ENCODE measurements at regions not wholly inside any gene's neighbourhood (a gene's known extent, or its start where the extent isn't known, plus 50 kb on each side); places are given as distances from the start of the nearest gene placed in this dataset.

DNA sequence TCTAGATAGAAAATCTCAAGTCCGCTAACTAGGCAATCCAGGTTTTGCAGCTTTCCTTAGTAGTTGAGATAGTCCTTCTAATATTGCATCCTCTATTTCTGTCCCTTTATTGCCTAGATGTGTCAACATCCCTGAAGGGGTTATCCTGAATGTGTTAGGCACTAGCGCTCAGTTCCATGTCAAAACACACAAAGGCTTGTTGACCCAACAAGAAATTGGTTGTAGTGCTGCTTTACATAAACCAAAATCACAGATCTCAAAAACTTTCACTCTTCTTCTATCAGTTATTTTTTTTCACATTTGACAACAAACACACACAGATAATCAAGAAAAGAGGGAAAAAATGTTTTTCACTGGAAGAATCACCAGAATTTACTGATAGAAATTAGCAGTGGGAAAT, 51.4 kb upstream of the SOX2 start:
- no peak for DNase-seq (ENCODE audit: low spot score)

DNA sequence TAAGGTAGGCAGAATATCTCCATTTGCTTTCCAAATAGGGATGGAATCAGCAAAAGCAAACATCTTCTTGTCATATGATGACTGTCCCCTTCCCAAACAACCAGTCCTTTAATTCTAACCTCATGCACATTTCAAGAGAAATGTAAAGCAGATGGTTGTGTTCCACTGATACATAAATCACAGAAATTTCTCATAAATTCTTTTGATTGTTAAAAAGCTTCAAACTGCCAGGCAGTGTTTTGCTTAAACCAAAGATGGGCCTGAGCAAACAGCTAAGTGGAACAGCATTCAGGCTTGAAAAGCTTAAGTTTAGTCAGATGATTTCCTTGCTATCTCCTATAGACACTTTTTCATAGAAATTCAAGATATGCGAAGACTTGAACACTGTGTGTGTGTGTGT, 74.3 kb upstream of the SOX2 start:
- no peak for DNase-seq (ENCODE audit: low spot score)

DNA sequence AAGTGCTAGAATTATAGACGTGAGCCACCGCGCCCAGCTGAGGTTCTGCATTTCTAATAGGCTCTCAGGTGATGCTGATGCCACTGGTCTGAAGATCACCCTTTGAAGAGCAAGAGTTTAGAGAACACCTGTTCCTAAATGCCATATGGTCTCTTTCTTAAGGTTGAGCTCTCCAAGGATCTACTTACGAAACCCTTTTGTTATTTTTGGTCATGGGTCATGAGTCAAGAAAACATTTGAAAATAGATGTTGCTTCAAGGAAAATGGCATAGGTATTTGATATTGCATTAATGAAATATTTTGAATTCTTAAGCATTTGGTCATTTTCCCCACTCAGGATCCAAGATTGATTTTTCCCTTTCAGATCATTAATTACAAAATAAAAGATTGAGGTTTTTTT, 74.7 kb upstream of the SOX2 start:
- DNase-seq (ENCODE audit: low spot score) = no peak

DNA sequence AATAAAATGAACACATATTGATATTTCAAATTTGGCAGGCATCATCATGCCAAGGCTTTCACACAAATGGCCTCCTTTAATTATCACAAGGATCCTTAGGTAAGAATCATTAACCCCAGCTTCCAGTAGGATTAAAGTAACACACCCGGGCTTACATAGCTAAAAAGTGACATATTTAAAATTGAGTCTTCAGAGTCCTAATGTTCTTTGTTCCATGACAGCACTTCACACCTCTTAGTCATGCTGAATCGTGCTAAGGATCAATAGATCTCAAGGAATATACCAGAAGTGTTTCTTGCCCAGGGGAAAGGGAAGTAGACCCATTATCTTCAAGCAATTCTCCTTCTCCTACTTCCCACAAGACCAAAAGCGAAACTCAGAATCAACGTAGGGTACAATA, 76.6 kb upstream of the SOX2 start:
- DNase-seq (ENCODE audit: low spot score) = no peak

DNA sequence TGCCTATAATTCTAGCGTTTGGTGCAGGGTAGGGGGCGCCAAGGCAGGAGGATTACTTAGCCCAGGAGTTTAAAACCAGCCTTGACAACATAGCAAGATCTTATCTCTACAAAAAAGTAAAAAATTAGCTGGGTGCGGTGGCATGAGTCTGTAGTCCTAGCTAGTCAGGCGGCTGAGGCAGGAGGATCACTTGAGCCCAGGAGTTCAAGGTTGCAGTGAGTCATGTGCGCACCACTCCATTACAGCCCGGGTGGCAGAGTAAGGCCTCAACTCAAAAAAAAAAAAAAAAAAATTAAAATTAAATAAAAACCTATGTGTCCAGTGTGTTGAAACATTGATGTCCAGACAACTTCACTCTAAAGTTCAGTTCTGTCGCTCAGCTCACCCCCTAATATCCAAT, 78.2 kb upstream of the SOX2 start:
- DNase-seq (ENCODE audit: low spot score) = no peak

DNA sequence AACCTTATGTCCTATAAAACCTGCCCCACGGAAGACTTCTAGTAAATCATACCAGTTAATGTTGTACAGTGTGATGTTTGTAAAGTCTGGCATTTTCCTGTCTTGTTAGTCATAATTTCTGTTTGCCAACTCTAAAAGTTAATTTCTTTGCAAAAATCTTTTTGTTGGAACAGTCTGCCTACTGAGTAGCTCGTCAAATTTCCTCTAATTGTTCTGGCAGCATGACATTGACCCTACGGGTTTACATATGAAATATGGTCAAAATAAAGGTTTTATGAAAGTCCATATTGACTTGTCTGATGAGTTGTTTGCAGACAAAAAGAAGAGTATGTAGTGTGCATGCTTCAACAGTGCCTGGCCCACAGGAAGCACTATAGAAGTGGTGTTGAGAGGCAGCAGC, 79.8 kb upstream of the SOX2 start:
- no peak for DNase-seq (ENCODE audit: low spot score)

DNA sequence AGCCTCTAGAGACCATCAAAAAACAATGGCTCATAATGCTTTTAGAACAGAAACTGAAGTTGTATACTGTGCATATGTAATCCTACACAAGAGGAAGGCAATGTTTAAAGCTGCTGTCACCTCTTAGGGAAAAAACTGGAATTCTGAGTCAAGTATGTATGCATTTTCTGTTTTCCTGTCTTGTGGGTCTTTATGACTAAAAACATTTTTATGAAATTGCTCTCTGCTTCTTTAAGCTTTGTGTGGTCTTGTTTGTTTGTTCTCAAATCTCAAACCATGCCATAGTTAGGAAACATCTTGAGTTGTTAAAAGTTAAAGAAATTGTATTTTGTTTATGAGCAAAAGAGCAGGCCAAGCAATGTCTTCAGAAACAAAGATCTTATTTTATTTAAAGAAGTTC, 80.9 kb upstream of the SOX2 start:
- DNase-seq (ENCODE audit: low spot score) = no peak

DNA sequence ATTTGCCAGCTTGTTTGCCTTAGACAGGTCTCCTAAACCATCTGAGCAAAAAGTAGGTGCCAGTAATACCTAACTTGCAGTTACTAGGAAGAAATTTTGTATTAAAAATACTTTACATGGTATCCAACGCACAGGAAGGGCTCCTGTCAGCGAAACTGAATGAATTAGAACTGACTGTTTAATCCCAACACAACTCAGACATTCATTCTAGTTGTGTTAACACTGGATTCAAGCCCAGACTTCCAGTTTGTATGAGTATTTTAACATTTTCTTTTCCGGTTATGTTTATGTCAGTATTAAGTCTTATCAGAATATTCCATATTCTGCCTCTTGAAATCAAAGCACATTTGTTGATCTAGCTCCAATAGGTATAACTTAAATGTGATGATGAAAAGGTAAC, 82.0 kb upstream of the SOX2 start:
- no peak for DNase-seq (ENCODE audit: low spot score)

DNA sequence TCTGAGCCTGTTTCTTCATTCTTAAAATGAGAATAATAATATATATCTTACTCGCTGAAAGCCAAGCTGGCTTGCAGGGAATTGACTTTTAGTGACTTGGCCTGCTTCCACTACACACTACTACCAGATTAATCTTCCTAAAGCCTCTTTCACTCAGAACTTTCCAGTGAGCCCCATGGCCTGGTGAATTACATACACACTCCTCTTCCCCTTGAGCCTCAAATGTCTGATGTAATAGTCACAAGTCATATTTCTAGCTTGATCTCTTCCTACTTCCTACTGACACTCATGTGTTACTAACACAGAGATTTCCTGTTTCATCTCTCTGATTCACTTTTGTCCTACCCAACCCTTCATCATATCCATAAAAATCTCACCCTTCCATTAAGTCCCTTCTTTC, 82.7 kb upstream of the SOX2 start:
- no peak for DNase-seq (ENCODE audit: low spot score)

DNA sequence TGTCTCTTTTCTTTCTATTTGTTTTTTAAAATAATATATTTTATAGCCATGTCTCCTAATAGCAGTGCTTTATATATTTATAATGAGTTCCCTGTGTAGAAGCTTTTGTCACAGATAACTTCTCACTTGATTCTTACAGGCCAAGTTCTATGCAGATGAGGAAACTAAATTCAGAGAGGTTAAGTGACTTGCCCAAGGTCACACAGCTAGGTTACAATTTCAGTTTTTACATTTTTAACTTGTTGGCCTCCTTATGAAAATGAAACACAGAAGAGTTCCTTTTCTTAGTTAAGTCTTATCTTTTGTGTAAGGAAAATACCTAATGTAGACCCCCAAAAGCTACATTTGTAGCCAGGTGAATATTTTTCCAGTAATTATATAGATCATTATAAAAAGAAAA, 83.3 kb upstream of the SOX2 start:
- DNase-seq (ENCODE audit: low spot score) = no peak

DNA sequence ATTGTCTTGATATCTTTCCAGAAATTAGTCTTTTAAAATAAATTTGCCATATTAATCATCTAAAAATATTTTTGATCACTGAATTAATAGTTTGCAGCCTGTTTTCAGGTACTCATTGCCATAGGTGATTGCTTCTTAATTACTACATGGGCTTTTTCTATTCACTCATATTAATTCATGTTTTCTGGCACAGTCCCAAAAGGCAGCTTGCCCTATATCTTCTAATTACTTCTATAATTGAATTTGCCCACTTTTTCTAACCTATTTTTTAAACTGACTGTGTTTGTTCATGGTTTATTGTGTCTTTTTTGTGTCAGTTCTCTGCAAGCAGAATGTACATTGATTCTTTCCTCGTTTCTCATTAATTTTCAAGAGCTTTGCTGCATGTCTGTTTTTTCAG, 85.7 kb upstream of the SOX2 start:
- no peak for DNase-seq (ENCODE audit: low spot score)

DNA sequence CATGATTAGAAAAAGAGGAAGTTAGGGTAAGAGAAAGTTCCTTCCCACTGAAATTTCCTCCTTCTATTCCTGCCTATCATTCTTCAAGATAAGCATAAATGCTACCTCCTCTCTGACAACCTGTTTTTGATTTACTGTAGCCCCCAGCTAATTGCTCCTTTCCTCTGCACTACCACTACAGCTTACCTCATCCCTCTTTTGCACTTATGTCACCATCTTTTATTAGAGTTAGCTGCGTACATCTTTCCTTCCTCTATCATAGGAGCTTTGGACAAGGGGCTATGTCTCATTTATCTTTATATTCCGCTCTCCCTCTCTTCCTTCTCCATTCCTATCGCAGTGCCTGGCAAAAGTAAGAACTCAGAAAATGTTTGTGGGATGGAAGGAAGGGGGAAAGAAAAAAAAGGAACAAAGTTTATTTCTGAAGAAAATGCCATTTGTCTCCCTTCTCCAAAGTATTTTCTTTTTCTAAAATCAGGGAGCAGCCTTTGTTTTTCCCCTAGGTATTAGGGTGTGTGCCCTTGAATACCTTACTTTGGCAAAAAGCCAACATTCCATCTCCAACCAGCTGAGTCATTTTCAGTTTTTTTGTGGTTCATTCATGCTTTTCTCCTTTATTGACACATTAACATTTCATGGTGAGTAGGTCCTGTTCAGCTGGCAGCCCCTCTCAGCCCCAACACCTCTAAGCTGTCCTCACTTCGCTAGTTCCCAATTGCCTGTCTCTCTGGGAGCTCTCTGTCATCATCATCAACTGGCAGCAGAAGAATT, 87.6 kb upstream of the SOX2 start:
- no peak for DNase-seq (ENCODE audit: low spot score)

DNA sequence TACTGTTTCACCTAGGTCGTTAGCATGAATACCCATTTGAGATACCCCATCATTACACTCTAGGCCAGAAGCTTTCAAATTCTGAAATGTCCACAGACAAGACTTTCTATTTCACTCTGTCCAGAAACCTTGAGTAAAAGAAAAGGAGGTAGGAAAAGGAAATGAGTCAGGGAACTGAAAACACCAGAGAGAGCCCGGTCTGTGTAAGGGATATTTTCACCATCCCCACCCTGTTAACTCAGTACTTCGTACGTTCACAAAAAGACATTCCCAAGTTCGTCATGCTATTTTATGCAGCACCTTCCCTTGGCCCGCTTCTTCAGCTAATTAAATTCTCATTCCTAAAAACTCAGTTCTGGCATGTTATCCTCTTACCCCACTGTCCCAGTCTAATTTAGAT, 89.4 kb upstream of the SOX2 start:
- DNase-seq (ENCODE audit: low spot score) = no peak

DNA sequence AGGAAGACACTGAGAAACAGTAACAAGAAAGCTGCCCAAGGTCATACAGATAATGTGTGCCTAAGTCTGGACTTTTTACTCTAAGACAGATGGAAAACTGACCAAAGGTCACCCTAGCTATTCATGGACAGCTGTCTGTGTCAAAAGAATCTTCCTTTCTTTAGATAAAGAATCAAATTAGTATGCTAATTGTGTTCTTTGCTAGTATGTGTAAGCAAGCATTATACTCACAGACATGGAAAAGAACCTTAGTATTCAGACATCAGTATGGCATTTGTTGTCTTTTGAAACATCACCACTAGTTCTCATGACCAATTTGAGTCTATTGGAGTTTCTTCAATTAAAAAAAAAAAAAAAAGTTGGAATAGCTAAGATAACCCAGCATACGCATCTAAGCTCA, 91.8 kb upstream of the SOX2 start:
- DNase-seq (ENCODE audit: low spot score) = no peak

DNA sequence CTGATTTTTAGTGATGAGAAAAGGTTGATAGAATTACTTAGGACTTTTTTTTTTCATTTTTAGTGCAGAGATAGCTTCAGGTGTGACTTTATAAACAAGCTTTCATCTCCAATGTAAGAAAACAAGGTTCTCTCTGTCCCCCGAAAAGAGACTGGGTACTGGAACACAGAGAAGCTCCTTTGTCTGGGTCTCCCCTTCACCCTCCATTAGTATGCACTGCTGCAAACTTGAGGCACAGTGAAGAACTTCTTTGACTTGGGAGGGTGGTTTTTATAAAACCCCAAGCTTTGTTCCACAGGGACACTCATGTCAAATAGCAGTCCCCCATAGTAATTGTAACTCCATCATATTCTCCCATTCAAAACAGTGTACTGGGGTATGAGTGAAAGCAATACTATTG, 93.5 kb upstream of the SOX2 start:
- no peak for DNase-seq (ENCODE audit: low spot score)

DNA sequence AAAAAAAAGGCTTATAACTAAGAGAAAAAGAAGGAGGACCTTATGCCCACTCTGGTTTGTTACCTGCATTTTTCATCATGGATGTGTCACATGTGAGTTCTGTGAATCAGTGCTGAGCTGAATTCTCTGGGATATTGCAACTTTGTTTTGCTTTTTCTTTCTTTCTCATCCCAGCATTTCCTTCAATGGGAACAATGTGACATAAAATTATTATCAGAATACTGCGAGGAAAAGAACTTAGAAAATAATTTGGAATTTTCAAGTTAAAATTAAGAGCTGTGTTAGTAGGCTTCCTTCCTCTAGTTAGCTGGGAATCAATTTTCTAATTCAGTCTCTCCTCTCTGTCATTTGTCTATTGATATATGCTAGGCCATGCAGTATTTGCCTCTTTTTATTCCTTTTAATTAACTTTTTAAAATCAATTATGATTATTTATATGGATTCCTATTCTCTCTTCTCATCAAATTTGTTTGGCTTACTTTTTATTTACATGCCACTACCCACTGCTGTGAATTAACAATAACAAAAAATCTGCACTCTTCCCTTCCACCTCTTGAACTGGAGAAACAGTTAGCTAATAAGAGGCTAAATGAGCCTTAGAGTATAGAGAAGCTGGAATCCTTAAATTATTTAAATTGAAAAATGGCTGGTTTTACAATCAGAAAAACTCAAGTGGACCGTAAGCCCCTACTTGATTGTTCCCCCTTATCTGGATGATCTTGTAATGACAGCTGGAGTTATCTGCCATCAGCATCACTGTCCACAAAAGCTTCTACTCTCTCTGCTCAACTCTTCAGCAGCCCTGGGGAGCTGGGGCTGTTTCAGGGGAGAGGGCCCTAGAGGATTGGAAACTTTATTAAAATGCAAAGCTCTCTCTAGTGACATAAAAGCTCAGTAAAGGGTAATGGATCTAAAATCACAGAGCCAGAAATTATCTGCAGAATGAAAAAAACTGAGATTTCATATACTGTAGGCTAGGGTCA, 95.3 kb upstream of the SOX2 start:
- DNase-seq (ENCODE audit: low spot score) = no peak

DNA sequence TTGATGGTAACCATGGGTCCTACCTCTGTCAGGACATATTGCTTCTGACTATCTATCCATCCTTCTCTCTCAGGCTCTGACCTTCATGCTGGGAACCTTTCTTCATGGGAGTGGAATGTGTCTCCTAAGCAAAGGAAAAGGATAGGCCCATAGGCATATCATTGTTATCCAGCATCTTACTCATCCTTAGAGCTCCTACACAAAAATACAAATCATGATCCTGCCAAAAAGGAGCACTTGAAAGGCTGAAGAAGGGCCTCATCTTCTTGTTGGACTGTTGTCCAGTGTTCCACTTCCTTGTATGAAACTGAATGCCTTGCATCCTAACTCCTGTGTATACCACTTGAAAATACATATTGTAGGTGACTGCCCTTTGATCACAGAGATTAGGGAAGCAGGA, 96.1 kb upstream of the SOX2 start:
- no peak for DNase-seq (ENCODE audit: low spot score)

DNA sequence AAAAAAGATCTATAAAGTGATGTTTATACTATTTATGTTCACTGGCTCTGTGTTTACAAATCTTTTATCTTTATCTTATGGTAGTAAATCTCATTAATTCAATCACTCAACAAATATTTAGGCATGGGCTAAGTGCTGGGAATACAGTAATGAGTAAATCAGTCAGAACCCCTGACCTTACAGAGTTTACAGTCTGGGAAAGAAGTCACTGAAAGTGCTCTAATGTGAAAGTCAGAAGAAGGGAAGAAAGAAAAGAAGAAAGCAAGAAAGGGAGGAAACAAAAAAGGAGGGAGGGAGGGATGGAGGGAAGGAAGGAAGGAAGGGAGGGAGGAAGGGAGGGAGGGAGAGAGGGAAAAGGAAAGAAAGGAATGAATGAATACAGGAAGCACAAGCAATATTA, 96.8 kb upstream of the SOX2 start:
- no peak for DNase-seq (ENCODE audit: low spot score)

DNA sequence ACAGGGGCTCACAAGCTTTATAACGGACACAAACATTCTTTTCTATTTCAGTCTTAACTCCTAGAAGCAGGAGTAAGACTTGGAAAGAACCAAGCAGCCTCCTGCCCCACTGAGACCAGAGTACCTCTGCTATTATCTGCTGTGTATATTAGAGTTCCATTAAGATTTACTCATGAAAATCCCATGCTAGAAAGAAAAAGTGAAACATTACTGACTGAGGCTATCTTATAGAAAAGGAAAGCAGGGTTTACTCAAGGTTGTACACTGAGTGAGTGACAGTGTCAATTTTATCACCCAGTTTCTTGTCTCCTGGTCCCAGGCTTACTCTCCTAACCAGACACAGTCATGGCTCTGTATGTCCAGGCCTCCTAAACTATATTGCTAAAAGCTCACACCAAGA, 97.9 kb upstream of the SOX2 start:
- no peak for DNase-seq (ENCODE audit: low spot score)

DNA sequence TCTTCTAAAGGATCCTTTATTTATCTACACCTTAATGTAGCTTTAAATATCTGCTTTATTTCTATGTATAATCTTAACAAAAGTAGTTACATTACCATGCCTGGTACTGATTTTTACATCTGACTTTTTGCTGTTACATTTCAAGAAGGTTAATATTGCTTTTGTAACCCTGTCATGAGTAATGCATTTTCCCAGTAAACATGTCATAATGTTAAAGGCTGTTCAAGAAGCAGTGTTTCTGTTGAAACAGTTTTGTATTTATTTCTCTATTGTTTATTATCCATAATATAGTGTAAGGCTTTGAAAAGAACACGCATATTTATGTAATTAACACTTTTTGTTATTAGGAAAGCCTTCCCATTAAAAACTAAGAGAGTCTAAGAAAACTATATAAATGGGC, 98.5 kb upstream of the SOX2 start:
- DNase-seq (ENCODE audit: low spot score) = no peak

DNA sequence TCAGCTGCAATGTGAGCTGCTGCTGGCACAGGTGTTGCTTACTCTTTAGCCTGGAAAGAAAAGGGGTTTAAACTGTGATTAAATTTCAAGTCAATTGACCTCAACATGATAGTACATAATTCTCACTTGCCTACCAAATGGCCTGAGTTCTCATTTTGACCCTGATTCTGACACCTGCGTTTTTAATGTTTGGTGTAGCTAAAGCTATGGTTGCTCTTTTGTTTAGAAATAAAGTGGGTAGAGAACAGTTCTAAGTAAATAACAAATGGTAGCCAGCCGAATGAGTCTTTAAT, 100.8 kb upstream of the SOX2 start:
- DNase-seq (ENCODE audit: low spot score) = no peak

DNA sequence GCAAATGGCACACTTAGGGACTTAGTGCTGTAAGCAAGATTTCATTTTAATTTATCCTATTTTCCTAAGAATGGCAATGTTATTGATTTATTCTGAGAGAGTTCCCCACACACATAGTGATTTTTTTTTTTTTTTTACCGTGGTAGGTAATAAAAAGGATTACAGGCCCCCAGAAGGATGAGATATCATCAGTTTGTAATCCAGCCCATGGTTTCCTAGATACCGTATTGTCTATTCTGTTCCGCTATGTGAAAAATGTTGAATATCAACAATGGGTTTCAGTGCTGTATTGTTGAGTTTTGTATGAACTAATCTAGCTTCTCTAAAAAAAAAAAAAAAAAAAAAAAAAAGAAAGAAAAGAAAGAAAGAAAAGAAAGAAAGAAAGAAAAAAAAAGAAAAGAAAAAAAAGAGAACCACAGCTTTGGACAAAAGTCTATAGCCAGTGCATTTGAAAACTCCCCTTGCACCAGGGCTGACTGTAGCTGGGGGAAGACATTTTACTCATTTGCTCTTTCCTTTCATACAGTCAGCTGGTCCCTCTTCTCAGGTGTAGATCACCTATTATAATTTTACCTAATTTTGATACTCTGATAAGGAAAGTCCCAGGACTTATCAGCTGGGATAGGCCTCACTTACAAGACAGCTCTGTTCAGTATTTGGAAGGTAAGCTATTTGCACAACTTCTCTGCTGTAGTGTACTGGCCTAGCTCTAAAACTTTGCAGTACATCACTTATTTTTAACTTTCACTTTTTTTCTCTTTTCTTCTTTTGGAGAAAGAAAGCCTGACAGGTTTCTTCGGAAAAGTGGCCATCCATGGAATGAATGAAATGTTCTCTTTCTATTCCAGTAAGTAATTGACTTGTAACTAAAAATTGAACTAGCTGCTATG, 101.4 kb upstream of the SOX2 start:
- DNase-seq (ENCODE audit: low spot score) = no peak

Data from hepatic stellate cell (primary cell).